H7 (cell line): ENCODE measurements at regions not wholly inside any gene's neighbourhood (a gene's known extent, or its start where the extent isn't known, plus 50 kb on each side); places are given as distances from the start of the nearest gene placed in this dataset.

Experiments used
- DNase-seq: peaks from one replicate; pipeline ENCODE4 v3.0.0; 2012
- H3K27me3 ChIP-seq: 2 replicates; pipeline ENCODE4 v1.6.0; 2011; ENCODE audit warnings: mild to moderate bottlenecking, low read length; ENCODE audit not compliant: control insufficient read depth, insufficient read depth
- H3K36me3 ChIP-seq: replicated peaks from 2 replicates; pipeline ENCODE4 v1.5.1; 2011; ENCODE audit warnings: low read length; ENCODE audit not compliant: control insufficient read depth, insufficient read depth
- H3K4me3 ChIP-seq: 2 replicates; pipeline ENCODE4 v1.5.1; 2011; ENCODE audit warnings: low read depth, mild to moderate bottlenecking, control low read depth, low read length, moderate library complexity; ENCODE audit not compliant: insufficient read depth

- no peaks in the 10 kb centered on the region for H3K36me3 ChIP-seq
- no peak overlapping the region for H3K4me3 ChIP-seq
- no peak for DNase-seq
- H3K27me3 ChIP-seq, result no peaks in the 10 kb centered on the region
Observed at GRCh38 chrX:57848857-57849256, 61.4 kb downstream of the ZXDA start.

GRCh38 chrX:57822818-57823217, 87.4 kb downstream of the ZXDA start:
- DNase-seq, result no peak
- no peak overlapping the region for H3K4me3 ChIP-seq
- no peaks in the 10 kb centered on the region for H3K27me3 ChIP-seq
- no peaks in the 10 kb centered on the region for H3K36me3 ChIP-seq

DNA sequence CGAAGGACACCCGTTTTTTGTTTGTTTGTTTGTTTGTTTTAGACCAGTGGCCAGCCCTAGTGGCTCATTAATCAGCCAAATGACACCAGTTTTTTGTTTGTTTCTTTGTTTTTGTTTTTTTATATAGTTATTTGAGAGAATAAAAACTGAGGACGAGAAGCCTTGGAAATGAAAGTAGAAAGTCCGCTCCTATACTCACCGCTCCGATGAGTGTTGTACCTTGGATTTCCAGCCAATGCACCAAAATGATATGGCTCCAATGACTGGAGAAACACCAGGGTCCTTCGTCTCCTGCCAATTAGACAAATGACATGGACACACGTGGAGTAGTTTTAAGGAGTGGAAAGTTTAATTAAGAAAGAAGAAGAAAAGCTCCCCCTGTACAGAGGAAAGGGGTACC, 87.9 kb downstream of the ZXDA start:
- H3K4me3 ChIP-seq, result no peak overlapping the region
- no peaks in the 10 kb centered on the region for H3K27me3 ChIP-seq
- no peak for DNase-seq
- no peaks in the 10 kb centered on the region for H3K36me3 ChIP-seq

GRCh38 chrX:57821703-57822387, 88.4 kb downstream of the ZXDA start:
- no peaks in the 10 kb centered on the region for H3K27me3 ChIP-seq
- H3K4me3 ChIP-seq, result no peak overlapping the region
- H3K36me3 ChIP-seq, result no peaks in the 10 kb centered on the region
- peak; percentile 15 for DNase-seq

DNA sequence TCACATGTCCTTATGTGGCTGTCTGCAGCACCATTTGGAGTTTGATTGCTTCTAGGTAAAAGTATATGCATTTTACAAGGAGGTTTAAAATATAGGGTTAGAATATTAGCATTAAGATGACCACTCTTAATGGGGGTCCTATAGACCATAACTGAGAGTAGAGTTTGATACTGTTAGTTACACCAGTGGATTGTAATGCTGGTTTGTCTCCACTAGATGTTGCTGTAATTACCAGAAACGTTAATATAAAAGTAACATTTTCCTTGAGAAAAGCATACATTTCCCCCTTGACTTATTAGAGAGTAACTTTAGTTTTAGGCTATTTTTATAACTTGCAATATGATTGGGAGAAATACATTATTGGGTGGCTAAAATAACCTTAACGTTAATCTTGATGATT, 93.0 kb downstream of the ZXDA start:
- no peak for DNase-seq
- no peaks in the 10 kb centered on the region for H3K27me3 ChIP-seq
- H3K4me3 ChIP-seq, result no peak overlapping the region
- H3K36me3 ChIP-seq, result no peaks in the 10 kb centered on the region

GRCh38 chrX:57772637-57773036, 92.6 kb upstream of the NLRP2B start:
- no peak for DNase-seq
- Histone ChIP-seq H3K27me3 (no peaks in the 10 kb centered on the region), H3K4me3 (no peak overlapping the region), H3K36me3 (no peaks in the 10 kb centered on the region)

- Histone ChIP-seq H3K36me3 (no peaks in the 10 kb centered on the region), H3K4me3 (no peak overlapping the region), H3K27me3 (no peaks in the 10 kb centered on the region)
- DNase-seq, result no peak
Observed at GRCh38 chrX:57771689-57772088, 91.6 kb upstream of the NLRP2B start.

DNA sequence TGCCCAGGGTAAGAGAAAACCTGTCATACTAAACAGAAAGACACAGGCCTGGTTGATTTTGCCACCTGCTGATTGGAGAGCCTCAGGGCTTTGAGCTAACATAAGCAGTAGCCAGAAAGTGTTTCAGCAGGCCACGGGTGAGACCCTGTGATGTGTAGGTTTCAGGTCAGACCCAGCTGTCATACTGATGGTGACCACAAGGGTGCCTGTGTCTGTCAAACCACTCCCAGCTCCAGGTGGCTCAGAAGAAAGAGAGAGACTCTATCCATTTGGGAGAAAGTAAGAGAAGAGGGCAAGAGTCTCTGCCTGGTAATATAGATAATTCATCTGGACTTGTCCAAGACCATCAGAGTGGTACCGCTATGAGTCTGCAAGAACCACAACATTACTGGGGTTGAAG, 72.8 kb upstream of the NLRP2B start:
- Histone ChIP-seq H3K27me3 (no peaks in the 10 kb centered on the region), H3K36me3 (no peaks in the 10 kb centered on the region), H3K4me3 (no peak overlapping the region)
- peak; percentile 0 for DNase-seq

GRCh38 chrX:57741107-57741506, 61.0 kb upstream of the NLRP2B start:
- DNase-seq, result no peak
- no peaks in the 10 kb centered on the region for H3K27me3 ChIP-seq
- H3K36me3 ChIP-seq, result no peaks in the 10 kb centered on the region
- no peak overlapping the region for H3K4me3 ChIP-seq

- H3K27me3 ChIP-seq, result no peaks in the 10 kb centered on the region
- no peak overlapping the region for H3K4me3 ChIP-seq
- no peak for DNase-seq
- no peaks in the 10 kb centered on the region for H3K36me3 ChIP-seq
Observed at GRCh38 chrX:57737881-57738280, 57.8 kb upstream of the NLRP2B start.
